ENCODE measurements at regions not wholly inside any gene's neighbourhood (a gene's known extent, or its start where the extent isn't known, plus 50 kb on each side); places are given as distances from the start of the nearest gene placed in this dataset.
"Not testable (repeated sequence)": the region's sequence is repeated elsewhere in the genome, so short reads cannot be mapped to it uniquely, and the experiment has no call there.

DNA sequence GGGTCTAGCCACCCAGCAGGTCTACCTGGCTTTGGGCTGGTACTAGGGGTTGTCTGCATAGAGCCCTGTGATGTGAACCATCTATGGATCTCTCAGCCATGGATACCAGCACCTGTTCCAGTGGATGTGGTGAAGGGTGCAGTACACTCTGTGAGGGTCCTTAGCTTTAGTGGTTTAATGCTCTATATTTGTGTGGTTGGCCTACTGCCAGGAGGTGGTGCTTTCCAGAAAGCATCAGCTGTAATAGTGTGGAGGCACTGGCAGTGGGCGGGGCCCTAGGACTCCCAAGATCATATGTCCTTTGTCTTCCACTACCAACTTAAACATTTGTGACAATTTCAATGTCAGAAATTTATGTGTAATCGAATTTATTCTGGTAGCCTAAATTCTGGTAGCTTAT lies 1065.1 kb downstream of the RPIA start:
- DNase-seq = not testable (repeated sequence)

DNA sequence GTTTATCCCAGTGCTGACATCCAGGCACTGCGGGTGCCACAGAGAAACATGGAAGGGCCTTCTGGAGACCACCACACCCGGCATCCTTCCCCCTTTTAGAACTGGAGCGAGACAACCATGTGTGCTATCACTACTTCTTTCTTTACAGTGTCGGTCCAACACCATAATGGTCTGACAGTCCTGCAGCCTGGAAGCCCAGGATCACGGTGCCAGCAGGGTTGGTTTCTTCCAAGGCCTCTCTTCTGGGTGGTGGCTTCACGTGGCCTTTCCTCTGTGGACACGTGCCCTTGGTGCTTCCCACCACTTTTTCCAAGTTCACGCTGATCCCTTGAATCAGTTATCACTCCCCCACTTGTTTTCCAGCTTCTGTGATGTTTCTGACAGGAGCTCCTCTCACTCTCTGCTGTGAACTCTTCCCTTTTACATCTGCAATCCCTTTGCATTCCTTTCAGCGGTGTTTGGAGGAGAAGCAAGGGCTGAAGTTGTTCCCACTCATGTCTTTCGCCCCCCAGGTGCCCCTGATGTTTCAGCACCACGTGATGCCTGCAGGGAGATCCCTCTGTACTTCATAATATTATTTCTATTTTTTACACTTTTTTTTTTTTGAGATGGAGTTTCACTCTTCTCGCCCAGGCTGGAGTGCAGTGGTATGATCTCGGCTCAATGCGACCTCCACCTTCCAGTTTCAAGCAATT lies 1067.0 kb downstream of the RPIA start:
- DNase-seq = not testable (repeated sequence)

DNA sequence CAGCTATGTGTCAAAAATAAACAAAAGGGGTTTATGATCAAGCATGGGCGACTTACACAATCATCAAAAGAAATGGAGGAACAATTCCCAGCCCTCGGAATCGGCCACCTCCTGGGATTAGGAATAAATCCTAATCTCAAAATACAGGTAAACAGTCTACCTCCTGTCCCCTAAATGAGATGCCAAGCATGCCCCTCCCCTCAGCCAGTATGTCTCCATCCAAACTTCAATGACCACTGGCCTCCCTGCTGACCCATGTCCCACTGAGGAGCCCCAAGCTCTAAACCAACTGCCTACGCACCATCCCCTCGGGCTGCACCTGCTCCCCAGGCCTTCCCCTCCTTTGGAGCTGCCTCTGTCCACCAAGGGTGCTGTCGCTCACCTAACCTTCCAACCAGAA lies 1069.3 kb downstream of the RPIA start:
- not testable (repeated sequence) for DNase-seq

DNA sequence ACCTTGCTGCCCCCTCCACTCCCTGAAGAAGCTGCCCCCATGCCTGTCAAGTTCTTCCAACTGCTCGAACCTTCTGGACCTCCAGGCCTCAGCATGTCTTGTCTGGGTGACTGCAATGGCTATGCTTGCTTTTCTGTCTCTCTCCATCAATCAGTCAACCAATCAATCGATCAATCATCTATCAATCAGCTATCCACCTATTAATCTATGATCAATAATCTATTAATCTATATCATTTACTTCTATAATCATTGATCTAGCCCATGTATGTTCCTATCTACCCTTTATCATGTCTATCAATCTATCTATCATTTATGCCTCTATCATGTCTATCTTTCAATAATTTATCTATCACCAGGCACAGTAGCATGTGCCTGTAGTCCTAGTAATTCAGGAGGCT lies 1069.7 kb downstream of the RPIA start:
- not testable (repeated sequence) for DNase-seq

DNA sequence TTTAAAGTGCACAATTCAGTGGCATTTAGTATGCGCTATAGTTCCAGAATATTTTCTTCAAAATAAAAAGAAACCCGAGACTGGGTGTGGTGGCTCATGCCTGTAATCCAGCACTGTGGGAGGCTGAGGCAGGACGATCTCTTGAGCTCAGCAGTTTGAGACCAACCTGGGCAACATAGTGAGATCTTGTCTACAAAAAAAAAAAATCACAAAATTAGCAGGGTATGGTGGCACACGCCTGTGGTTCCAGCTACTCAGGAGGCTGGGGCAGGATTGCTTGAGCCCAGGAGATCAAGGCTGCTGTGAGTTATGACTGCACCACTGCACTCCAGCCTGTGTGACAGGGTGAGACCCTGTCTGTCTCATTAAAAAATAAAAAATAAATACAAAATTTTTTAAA lies 1070.4 kb downstream of the RPIA start:
- DNase-seq = not testable (repeated sequence)

DNA sequence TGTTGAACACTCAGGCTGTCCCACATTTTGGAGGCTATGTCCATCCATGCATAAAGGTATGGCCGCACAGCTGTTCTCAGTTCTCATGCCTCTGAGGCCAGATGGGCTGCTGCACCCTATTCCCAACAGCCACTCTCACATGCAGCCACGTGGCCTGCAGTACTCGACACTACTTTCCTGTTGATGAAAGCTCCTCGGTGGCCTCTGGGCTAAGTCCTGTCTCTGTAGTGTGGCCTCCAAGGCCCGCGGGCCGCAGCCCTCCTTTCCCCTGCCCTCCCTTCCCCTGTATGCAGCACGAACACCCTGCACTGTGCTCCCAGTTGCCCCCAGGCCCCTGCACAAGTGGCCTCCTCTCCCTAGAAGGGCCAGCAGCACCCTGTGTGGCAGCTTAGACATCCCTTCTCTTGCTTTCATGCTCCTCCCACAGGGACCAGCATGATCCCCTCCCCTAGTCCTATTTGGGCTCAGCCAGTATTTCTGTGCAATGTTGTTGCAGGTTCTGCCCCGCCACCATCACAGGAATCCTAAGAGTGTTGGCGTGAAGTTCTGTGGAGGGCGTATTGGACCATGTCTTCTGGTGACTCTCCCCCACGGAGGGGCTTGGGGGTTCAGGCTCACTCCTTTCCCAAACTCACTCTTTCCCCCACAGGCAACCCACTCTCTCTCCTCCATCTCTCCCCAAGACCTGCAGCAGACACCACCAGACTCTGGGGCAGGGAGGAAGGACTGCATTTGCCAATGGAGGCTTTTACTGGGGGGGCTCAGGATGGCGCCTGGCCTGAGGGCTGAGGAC lies 1071.2 kb downstream of the RPIA start:
- not testable (repeated sequence) for DNase-seq

DNA sequence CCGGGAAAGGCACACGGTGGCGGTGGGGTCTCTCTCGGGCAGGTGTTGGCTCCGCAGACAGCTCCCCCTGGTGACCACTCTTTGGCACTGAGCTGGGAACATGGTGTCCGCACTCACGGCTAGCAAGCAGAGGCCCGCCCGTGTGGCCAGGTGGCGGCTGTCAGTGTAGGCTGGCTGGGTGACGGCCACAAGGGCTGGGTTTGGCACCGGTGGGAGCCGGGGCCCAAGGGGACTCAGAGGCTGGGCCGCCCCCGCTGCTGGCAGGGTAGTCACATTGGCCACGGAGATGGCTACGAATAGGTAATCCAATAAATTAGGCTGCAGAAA lies 1071.7 kb downstream of the RPIA start:
- DNase-seq = no peak

DNA sequence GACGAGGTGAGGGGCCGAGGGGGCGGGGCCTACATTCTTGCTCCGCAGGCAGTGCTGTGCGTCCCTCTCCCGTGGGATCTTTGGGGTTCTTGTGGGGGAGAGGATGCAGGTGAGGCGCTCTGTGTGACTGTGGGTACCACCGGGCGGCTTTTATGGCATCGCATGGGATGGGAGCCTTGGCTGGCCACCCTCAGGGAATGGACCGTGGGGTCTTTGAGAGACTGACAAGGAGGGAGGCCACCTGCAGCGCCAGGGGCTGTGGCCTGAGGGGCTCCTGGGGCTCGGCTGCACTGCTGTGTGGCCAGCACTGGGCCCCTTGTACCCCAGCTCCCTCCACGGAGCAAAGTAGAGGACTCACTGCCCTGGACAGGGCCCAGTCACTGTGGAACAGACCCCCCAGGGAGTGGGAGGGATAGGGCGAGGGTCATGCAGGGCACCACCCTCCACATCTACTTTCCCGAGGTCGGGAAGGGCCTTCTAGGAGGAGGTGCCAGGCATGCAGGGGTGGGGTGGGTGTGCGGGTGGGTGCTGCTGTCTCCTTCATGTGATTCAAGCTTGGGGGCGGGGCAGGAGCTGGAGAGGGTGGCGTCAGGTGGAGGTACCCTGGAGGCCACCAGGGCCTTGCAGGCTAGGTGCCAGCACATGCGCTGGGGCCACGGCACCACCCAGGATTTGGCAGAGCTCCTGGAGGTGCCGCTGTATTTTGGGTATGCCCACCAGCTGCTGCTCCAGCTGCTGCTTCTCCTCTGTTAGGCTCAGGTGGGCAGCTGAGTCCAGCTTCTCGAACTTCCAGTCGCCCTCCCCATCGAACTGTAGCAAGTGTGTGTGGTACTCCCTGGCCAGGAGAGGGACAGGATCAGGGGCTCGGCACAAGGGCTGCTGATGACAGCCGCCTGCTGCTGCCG lies 1072.4 kb downstream of the RPIA start:
- DNase-seq = no peak

DNA sequence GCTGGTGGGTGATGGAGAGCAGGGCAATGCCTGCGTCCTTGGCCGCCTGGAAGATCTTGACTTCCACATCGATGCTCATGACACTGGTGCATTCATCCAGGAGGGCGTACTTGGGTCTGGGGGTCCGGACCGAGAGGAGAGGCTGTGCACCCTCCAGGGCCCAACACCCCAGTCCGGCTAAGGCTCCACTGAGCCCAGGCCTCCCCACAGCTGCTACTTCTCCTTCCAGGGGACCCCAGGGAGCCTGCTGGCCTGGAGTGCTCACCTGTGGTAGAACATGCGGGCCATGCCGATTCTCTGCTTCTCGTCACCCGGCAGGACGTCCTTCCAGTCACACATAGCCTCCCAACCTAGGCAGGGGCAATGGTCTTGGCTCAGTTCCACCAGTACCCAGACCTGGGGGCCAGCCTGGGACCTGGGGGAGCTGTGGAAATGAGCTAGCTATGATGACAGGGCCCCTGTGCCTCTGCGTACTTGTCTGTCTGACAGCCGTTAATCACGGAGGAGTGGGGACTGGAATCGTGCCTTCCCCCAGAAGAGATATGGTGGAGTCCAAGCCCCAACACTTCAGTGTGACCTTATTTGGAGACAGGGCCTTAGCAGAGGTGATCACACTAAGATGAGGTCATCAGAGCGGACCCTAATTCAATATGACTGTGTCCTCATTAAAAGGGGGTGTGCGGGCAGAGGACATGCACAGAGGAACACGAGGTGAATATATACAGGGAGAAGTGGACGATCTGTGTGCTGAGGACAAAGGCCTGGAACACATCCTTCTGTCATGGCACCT lies 1073.3 kb downstream of the RPIA start:
- DNase-seq = not testable (repeated sequence)

DNA sequence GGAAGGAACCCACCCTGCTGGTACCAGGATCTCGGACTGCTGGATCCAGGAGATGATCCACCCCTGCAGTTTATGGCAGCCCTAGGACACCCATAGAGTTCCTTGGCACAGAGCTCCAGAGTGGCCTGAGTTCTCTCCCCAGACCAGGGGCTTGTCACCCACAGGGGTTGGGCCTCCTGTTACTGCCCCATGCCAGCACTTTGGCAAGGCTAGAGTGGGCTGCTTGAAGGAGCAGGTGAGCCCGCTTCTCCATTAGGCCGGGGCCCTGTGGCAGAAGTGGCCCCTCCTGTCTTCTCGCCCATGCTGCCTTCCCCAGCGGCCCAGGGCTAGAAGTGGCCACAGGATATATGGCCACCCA lies 1073.9 kb downstream of the RPIA start:
- DNase-seq = not testable (repeated sequence)

DNA sequence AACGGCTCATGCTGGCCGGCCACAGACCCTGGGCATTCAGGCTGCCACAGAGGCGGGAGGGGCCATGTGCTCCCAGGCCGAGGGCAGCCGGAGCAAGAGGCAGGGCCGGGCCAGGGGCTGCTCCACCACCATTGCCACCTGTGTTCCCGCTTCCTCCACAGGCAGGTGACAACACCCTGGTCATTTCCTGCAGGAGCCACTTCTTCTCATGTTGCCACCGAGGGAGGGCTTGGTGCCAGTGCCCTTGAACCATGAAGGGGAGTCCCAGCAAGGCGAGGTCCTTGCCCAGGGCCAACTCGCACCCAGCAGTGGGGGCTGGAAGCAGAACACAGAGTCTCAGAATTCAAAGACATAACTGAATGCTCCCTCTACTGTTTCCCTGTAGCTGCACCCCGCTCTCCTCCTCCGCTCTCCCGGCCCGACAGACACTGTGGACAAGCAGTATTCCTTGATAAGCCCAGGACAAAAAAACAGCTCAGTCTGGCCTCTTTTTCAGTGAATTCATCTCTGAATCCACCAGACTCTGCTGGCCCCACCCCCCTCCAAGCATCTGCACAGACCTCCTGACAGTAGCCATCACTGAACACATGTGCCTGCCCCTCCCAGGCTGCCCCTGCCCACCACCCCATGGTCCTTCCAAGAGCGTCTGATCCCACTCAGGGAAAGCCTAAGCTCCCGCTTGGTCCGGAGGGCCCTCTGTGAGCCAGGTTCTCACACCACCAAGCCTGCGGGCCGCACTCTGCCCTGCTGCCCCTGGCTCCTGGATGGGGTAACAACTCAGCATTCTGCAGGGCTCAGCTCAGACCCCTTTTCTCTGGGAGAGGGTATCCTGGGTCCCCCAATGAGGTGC lies 1074.9 kb downstream of the RPIA start:
- not testable (repeated sequence) for DNase-seq

DNA sequence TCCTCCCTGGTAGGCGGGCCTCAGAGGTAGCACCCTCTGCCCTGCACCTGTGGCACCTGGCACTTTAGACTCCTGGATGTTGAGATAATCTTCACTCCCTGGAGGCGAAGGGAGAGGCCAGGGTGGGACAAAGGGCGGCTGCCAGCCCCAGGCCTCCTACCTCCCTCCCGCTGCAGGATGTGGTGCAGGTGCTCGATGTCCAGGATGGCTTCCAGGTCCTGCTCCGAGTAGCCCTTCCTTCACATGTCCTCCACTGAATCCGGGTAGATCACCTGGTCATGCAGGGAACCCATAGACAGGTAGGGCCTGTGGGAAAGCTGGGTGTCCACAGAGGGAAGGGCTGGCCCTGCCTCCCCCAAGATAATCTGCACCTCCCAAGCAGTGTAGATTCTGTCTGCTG lies 1075.6 kb downstream of the RPIA start:
- DNase-seq = not testable (repeated sequence)

DNA sequence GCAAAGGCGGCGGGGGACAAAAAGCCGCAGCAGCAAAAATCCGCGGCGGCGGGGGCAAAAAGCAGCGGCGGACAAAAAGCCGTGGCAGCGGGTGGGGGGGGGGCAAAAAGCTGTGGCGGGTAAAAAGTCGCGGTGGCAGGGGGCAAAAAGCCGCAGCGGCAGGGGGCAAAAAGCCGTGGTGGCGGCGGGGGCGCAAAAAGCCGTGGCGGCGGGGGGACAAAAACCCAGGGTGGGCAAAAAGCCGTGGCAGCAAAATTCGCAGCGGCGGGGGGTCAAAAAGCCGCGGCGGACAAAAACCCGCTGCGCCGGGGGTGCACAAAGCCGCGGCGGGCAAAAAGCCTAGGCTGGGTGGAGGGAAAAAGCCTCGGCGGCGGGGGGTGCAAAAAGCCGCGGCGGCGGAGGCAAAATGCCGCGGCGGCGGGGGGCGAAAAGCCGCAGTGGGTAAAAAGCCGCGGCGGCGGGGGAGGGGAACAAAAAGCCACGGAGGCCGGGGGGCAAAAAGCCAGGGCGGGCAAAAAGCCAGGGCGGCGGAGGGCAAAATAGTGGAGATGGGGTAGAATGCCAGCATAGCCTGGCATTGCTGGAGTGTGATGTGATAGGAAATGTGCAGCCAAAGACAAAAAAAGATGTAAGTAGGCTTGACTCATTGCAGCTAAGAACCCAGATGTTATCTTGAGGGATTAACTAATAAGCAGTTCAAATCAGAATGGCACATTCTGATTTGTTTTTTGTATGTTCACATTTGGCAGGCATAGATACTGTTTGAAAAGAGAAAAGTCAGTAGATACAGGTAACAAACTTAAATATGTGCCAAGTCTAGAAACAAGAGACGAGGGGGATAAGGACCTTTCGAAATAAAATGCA lies 1076.3 kb downstream of the RPIA start:
- DNase-seq = no peak

DNA sequence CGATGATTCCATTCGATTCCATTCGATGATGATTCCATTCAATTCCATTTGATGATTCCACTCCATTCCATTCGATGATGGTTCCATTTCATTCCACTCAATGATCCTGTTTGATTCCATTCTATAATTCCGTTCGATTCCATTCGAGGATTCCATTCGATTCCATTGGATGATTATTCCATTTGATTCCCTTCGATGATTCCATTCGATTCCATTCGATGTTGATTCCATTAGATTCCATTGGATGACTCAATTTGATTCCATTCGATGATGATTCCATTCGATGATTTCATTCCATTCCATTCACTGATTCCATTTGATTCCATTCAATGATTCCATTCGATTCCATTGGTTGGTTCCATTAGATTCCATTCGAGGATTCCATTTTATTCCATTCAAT lies 1084.4 kb downstream of the RPIA start:
- DNase-seq = no peak

DNA sequence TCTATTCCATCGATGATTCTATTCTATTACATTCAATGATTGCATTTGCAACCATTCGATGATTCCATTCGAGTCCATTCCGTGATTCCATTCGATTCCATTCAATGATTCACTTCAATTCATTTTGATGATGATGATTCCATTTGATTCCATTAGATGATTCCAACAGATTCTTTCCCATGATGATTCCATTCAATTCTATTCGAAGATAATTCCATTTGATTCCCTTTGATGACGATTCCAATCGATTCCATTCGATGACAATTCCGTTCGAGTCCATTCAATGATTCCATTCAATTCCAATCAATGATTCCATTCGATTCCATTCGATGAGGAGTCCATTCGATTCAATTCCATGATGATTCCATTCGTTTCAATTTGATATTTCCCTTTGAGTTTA lies 1088.8 kb downstream of the RPIA start:
- DNase-seq = no peak

DNA sequence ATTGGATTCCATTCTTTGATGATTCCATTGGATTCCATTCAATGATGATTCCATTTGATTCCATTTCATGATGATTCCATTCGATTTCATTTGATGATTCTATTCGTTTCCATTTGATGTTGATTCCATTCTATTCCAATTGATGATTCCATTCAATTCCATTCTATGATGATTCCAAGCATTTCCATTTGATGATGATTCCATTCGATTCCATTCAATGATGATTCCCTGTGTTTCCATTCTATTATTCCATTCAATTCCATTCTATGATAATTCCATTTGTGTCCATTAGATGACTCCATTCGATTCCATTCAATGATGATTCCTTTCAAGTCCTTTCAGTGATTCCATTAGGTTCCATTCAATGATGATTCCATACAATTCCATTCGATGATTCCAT lies 1090.5 kb downstream of the RPIA start:
- DNase-seq = no peak

DNA sequence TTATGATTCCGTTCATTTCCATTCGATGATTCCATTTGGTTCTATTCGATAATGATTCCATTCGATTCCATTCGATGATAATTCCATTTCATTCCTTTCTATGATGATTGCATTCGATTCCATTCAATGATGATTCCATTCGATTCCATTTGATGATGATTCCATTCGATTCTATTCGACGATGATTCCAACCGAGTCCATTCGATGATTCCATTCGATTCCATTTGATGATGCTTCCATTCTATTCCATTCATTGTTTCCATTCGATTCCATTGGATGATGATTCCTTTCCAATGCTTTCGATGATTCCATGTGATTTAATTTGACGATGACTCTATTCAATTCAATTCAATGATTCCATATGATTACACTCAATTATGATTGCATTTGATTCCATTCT lies 1093.5 kb downstream of the RPIA start:
- no peak for DNase-seq

DNA sequence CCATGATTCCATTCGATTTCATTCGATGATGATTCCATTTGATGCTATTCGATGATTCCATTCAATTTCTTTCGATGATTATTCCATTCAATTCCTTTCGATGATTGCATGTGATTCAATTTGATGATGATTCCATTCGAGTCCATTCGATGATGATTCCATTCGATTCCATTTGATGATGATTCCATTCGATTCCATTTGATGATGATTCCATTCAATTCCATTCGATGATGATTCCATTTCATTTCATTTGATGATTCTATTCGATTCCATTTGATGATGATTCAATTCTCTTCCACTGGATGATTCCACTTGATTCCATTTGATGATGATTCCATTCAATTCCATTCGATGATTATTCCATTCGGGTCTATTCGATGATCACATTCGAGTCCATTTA lies 1094.1 kb downstream of the RPIA start:
- not testable (repeated sequence) for DNase-seq

DNA sequence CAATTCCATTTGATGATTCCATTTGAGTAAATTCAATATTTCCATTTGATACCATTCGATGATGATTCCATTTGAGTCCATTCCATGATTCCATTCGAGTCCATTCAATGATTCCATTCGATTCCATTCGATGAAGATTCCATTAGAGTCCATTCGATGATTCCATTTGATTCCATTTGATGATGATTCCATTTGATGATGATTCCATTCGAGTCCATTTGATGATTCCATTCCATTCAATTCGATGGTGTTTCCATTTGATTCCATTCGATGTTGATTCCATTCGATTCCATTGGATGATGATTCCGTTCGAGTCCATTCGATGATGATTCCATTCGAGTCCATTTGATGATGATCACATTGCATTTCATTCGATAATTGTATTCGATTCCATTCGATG lies 1095.2 kb downstream of the RPIA start:
- DNase-seq = not testable (repeated sequence)

DNA sequence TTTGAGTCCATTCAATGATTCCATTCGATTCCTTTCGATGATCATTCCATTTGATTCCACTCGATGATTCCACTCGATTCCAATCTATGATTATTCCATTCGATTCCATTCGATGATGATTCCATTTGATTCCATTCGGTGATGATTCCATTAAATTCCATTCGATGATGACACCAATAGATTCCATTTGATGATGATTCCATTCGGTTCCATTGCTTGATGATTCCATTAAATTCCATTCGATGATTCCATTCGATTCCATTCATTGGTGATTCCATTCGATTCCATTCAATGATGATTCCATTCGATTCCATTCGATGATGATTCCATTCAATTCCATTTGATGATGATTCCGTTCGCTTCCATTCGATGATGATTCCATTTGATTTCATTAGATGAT lies 1104.1 kb downstream of the RPIA start:
- not testable (repeated sequence) for DNase-seq
